Liver (tissue), 8 donors: ENCODE measurements at regions not wholly inside any gene's neighbourhood (a gene's known extent, or its start where the extent isn't known, plus 50 kb on each side); places are given as distances from the start of the nearest gene placed in this dataset.

Source experiments
- DNase-seq: peaks from one replicate; pipeline ENCODE4 v3.0.0-alpha.2; 2017; ENCODE audit warnings: low spot score
- H3K27ac ChIP-seq, 2 donors: one replicate each; pipeline ENCODE4 v1.7.0; 2013; ENCODE audit warnings: inconsistent platforms in 2 of 2, low read length in 2 of 2, control low read depth in 1 of 2, low read depth in 1 of 2, mild to moderate bottlenecking in 1 of 2
- H3K27me3 ChIP-seq, 4 donors: one replicate each; pipeline versions ENCODE4 v1.6.1 to v1.7.0; 2013; ENCODE audit warnings: low read length in 3 of 4, inconsistent platforms in 1 of 4, mild to moderate bottlenecking in 1 of 4, moderate library complexity in 1 of 4; ENCODE audit not compliant: control insufficient read depth in 4 of 4, insufficient read depth in 4 of 4
- H3K36me3 ChIP-seq, 4 donors: one replicate each; pipeline versions ENCODE4 v1.6.1 to v1.7.0; 2013; ENCODE audit warnings: low read length in 3 of 4, mild to moderate bottlenecking in 3 of 4, low read depth in 1 of 4, moderate library complexity in 1 of 4; ENCODE audit not compliant: control insufficient read depth in 4 of 4, insufficient read depth in 3 of 4
- H3K4me1 ChIP-seq, 4 donors: one replicate each; pipeline versions ENCODE4 v1.6.1 to v1.7.0; 2013; ENCODE audit warnings: low read length in 3 of 4, mild to moderate bottlenecking in 3 of 4, moderate library complexity in 1 of 4; ENCODE audit not compliant: control insufficient read depth in 4 of 4, insufficient read depth in 4 of 4
- H3K4me3 ChIP-seq, 3 donors: one replicate each; pipeline versions ENCODE4 v1.6.1 to v1.7.0; 2013; ENCODE audit warnings: low read length in 3 of 3, control low read depth in 1 of 3, low read depth in 1 of 3, mild to moderate bottlenecking in 1 of 3
- H3K9ac ChIP-seq, 2 donors: one replicate each; pipeline ENCODE4 v1.7.0; 2013; ENCODE audit warnings: low read length in 2 of 2, mild to moderate bottlenecking in 2 of 2, moderate library complexity in 2 of 2, control low read depth in 1 of 2, low read depth in 1 of 2
- H3K9me3 ChIP-seq, 4 donors: one replicate each; pipeline versions ENCODE4 v1.6.1 to v1.7.0; 2013; ENCODE audit warnings: low read length in 3 of 4; ENCODE audit not compliant: control insufficient read depth in 4 of 4
- EGR1 ChIP-seq, 2 donors: IDR thresholded peaks; 2 replicates each; pipeline ENCODE4 v1.6.1; 2016 to 2018; ENCODE audit warnings: antibody characterized with exemption in 2 of 2, low read depth in 2 of 2
- HNF4A ChIP-seq, 2 donors: conservative IDR thresholded peaks; 2 replicates each; pipeline ENCODE4 v1.6.1; 2016; ENCODE audit warnings: antibody characterized with exemption in 2 of 2, mild to moderate bottlenecking in 2 of 2
- NR2F2 ChIP-seq: IDR thresholded peaks from 2 replicates; pipeline ENCODE4 v1.6.1; 2016; ENCODE audit warnings: antibody characterized with exemption
- RAD21 ChIP-seq, 2 donors: IDR thresholded peaks; 2 replicates each; pipeline ENCODE4 v1.6.1; 2016; ENCODE audit warnings: antibody characterized with exemption in 2 of 2, mild to moderate bottlenecking in 2 of 2
- REST ChIP-seq: IDR thresholded peaks from 2 replicates; pipeline ENCODE4 v1.6.1; 2016; ENCODE audit warnings: antibody characterized with exemption, mild to moderate bottlenecking
- SP1 ChIP-seq: IDR thresholded peaks from 2 replicates; pipeline ENCODE4 v1.6.1; 2018; ENCODE audit warnings: antibody characterized with exemption, mild to moderate bottlenecking
- TAF1 ChIP-seq: conservative IDR thresholded peaks from 2 replicates; pipeline ENCODE4 v1.6.1; 2016; ENCODE audit warnings: antibody characterized with exemption, mild to moderate bottlenecking
- YY1 ChIP-seq: IDR thresholded peaks from 2 replicates; pipeline ENCODE4 v1.6.1; 2016; ENCODE audit warnings: antibody characterized with exemption, mild to moderate bottlenecking
- WGBS: extraction: QIAGEN DNeasy Blood & Tissue Kit; methylation state at CpG from one replicate; pipeline ENCODE4 v1.1.7; 2013; 5-methylcytosine and 5-hydroxymethylcytosine counted together
- TF ChIP-seq, protein P1 (sequence below): fragments of 150-350 bp; IDR thresholded peaks from 2 replicates; pipeline ENCODE4 v1.5.1; 2017; ENCODE audit warnings: improper control_type of control experiment, low read depth, low read length; ENCODE audit not compliant: missing input control
- TF ChIP-seq, protein P2 (sequence below): IDR thresholded peaks from 2 replicates; pipeline ENCODE4 v1.6.1; 2016; ENCODE audit warnings: antibody characterized with exemption
- donor health status: healthy.
- donor health status: healthy.
- donor health status: healthy.
- donor health status: healthy.
- donor health status: healthy.

- TF ChIP-seq, protein P1, sequence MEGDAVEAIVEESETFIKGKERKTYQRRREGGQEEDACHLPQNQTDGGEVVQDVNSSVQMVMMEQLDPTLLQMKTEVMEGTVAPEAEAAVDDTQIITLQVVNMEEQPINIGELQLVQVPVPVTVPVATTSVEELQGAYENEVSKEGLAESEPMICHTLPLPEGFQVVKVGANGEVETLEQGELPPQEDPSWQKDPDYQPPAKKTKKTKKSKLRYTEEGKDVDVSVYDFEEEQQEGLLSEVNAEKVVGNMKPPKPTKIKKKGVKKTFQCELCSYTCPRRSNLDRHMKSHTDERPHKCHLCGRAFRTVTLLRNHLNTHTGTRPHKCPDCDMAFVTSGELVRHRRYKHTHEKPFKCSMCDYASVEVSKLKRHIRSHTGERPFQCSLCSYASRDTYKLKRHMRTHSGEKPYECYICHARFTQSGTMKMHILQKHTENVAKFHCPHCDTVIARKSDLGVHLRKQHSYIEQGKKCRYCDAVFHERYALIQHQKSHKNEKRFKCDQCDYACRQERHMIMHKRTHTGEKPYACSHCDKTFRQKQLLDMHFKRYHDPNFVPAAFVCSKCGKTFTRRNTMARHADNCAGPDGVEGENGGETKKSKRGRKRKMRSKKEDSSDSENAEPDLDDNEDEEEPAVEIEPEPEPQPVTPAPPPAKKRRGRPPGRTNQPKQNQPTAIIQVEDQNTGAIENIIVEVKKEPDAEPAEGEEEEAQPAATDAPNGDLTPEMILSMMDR, result no peak
- TF ChIP-seq REST, result peak; percentile 63
These were observed 73.7 kb upstream of the CISTR start (continued) for GRCh38 chr12:53825246-53826081.

- Histone ChIP-seq H3K4me3 (no peak overlapping the region), H3K36me3 (no peaks in the 10 kb centered on the region), H3K9ac (no peak overlapping the region), H3K27ac (no peak overlapping the region), H3K4me1 (peaks cover 0 to 8% (median 5%) of the 10 kb centered on the region in 4 donors), H3K9me3 (no peaks in the 10 kb centered on the region), H3K27me3 (no peaks in the 10 kb centered on the region)
- TF ChIP-seq HNF4A (conservative IDR thresholded peaks at IDR 0.05), result no peak
- TF ChIP-seq TAF1, result no peak
- DNase-seq, result no peak
These were observed 75.5 kb upstream of the CISTR start for GRCh38 chr12:53827306-53827705.

GRCh38 chr12:53828598-53828997 is 76.8 kb upstream of the CISTR start:
- 67% methylated on average over 2 of the region's 2 CpGs for WGBS
- TF ChIP-seq, protein P2, sequence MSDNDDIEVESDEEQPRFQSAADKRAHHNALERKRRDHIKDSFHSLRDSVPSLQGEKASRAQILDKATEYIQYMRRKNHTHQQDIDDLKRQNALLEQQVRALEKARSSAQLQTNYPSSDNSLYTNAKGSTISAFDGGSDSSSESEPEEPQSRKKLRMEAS, result no peak
- TF ChIP-seq NR2F2 (no peak), YY1 (no peak), TAF1 (no peak), EGR1 (IDR thresholded peaks at IDR 0.05; ENCODE audit: low read depth in 2 of 2) (no peak), SP1 (no peak), RAD21 (IDR thresholded peaks at IDR 0.05) (no peak)
- TF ChIP-seq, protein P1, result no peak
- H3K9ac ChIP-seq, result no peak overlapping the region

More at GRCh38 chr12:53828598-53828997, 76.8 kb upstream of the CISTR start:
- DNase-seq, result no peak
- Histone ChIP-seq H3K4me1 (peaks cover 0 to 8% (median 5%) of the 10 kb centered on the region in 4 donors), H3K4me3 (no peak overlapping the region), H3K9me3 (no peaks in the 10 kb centered on the region), H3K27ac (no peak overlapping the region), H3K27me3 (no peaks in the 10 kb centered on the region), H3K36me3 (no peaks in the 10 kb centered on the region)
